ENCODE measurements at regions not wholly inside any gene's neighbourhood (a gene's known extent, or its start where the extent isn't known, plus 50 kb on each side); places are given as distances from the start of the nearest gene placed in this dataset.
"Not testable (repeated sequence)": the region's sequence is repeated elsewhere in the genome, so short reads cannot be mapped to it uniquely, and the experiment has no call there.

DNA sequence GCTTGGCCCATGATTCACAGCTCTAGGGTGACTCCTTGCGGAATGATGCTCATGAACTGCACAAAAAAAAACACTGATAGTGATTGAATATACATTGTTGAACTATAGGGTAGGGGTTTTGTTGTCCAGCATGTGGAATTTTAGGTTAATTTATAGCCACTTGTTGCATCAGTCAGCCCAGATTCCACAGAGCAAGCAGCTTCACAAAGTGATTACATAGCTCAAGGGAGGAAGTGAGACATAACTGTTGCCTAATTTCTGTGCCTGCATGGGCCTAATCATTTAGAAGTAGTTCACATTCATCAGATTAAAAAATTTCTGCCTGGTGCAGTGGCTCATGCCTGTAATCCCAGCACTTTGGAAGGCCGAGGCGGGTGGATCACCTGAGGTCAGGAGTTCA is 142.2 kb upstream of the ZNF722 start:
- not testable (repeated sequence) for DNase-seq (ENCODE audit: extremely low read depth in 1 of 11, low read depth in 9 of 11, low spot score in 4 of 11)

DNA sequence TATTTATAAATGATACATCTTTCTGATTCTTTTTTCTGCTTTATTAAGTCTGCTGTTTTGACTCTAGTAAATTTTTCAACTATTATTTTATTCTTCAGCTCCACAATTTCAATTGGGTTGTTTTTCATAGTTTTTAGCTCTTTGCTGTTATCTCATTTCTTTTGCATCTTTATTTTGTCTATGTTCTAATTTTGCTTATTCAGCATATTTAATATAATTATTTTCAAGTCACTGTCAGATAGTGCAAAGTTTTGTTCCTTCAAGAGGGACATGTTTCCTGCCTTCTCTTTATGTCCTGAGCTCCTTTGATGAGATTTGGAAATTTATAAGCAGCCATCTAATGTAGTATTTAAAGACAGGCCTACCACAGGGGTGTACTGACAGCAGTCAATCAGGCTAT is 131.5 kb upstream of the ZNF722 start:
- no peak for DNase-seq (ENCODE audit: extremely low read depth in 1 of 11, low read depth in 9 of 11, low spot score in 4 of 11)

DNA sequence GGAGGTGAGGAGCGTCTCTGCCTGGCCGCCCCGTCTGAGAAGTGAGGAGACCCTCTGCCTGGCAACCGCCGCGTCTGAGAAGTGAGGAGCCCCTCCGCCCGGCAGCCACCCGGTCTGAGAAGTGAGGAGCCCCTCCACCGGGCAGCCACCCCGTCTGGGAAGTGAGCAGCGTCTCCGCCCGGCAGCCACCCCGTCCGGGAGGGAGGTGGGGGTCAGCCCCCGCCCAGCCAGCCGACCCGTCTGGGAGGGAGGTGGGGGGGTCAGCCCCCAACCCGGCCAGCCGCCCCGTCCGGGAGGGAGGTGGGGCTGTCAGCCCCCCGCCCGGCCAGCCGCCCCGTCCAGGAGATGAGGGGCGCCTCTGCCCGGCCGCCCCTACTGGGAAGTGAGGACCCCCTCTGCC is 124.4 kb upstream of the ZNF722 start:
- DNase-seq (ENCODE audit: extremely low read depth in 1 of 11, low read depth in 9 of 11, low spot score in 4 of 11): not testable (repeated sequence)

DNA sequence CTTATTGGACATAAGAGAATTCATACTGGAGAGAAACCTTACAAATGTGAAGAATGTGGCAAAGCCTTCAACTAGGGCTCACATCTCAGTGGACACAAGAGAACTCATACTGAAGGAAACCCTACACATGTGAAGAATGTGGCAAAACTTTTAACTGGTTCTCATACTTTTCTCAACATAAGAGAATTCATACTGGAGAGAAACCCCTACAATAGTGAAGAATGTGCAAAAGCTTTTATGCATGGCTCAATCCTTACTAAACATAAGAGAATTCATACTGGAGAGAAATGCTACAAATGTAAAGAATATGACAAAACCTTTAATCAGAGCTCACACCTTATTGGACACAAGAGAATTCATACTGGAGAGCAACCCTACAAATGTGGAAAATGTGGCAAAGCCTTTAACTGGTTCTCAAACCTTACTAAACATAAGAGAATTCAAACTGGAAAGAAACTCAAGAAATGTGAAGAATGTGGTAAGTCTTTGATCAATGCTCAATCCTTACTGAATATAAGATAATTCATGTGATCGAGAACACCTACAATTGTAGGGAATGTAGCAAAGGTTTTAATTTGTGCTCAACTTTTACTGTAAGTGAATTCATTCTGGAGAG is 121.8 kb upstream of the ZNF722 start:
- DNase-seq (ENCODE audit: extremely low read depth in 1 of 11, low read depth in 9 of 11, low spot score in 4 of 11): no peak

DNA sequence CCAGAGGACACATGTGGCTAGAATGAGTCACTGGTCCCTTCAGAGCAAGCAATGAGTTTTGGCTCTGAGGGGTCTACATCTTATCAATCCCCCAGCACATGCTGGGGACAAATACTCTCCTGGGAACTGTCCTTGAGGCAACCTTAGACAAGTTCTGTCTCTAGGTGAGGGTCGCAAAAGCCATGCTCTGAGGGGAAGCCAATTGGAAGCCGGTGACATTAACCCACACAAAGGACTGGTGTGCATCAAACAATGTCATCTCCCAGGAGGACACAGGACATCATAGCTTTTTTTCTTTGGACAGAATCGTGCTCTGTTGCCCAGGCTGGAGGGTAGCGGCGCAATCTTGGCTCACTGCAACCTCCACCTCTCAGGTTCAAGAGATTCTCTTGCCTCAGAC is 111.6 kb upstream of the ZNF722 start:
- DNase-seq (ENCODE audit: extremely low read depth in 1 of 11, low read depth in 9 of 11, low spot score in 4 of 11): no peak

DNA sequence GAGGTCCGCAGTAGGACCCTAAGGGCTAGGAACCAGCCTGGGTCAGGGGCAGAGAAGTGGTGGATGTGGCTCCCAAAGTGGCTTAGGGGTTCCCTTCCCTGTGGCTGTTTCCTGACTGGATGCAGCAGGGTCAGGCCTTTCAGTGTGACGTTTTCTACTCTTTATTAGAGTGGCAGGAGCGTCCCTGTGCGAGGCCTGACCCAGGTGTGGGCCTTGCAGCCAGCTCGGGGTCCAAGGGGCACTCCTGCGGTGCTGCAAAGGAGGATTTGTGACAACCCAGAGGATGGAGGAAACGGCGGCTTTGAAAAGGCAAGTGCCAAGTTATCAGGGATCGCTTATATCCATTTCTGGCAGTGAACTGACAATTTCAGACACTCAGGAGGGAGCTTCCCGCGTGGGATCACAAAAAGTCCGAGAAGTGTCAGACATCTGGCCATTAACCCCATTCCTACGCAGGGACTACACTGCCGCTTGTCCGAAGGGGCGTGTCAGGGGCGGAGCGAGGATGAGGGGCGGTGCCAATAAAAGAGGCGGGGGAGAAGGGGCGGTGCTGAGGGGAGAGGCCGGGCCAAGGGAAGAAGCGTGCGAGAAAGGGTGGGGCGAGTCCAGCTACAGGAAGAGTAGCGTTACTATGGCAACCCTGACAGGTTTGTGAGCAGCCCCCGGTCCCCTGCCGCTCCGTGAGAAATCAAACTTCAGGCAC is 98.8 kb upstream of the ZNF722 start:
- no peak for DNase-seq (ENCODE audit: extremely low read depth in 1 of 11, low read depth in 9 of 11, low spot score in 4 of 11)

DNA sequence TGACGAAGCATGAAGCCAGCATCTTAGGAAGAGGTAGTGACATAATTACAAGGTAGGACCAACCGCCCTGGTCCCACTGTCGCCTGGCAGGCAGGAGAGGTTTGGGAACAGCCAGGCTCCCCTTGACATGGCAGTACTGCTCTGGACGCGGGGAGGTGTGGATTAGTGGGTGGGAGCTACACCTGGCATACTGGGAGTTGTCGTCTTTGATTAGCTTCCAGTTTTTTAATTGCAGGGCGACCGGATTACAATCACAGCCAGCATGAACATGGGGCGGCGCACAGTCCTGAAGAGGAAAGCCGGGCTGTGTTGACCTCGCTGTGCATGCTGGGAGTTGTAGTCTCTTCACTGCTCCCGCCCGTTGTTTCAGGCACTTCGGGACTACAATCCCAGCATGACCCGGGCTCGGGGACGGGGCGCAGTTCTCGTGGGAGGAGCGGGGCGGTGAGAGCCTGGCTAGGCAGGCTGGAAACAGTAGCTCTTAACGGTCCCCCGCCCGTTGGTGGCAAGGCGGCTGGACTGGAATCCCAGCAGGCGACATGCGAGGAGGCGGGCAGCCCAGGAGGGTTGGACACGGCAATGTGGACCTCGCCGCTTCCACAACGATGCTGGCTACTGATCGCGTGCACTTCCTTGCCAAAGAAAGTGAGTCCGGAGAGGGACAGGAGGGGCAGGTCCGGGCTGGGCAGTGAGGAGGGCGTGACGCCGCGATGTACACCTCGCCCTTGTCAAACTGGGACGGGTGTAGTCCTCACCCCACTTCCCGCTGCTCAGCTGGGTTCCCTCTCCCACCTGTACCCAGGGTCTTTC is 98.0 kb upstream of the ZNF722 start:
- DNase-seq (ENCODE audit: extremely low read depth in 1 of 11, low read depth in 9 of 11, low spot score in 4 of 11): peak in 5 of 11 donors; percentile 1 to 17 (median 5)

DNA sequence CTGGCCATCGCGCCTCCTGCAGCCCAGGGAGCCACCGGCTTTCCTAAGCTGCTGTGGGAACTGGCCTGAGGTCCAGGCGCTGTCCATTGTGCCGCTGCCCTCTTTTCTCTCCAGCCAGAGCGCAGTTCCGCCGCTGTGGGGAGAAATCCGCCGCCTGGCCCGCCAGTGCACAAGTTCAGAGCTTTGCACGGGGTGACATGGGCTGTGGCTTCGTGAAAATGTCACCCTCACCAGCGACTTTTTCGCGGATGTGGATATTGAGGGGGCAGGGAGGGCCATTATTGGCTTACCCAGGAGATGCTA is 97.5 kb upstream of the ZNF722 start:
- not testable (repeated sequence) for DNase-seq (ENCODE audit: extremely low read depth in 1 of 11, low read depth in 9 of 11, low spot score in 4 of 11)

DNA sequence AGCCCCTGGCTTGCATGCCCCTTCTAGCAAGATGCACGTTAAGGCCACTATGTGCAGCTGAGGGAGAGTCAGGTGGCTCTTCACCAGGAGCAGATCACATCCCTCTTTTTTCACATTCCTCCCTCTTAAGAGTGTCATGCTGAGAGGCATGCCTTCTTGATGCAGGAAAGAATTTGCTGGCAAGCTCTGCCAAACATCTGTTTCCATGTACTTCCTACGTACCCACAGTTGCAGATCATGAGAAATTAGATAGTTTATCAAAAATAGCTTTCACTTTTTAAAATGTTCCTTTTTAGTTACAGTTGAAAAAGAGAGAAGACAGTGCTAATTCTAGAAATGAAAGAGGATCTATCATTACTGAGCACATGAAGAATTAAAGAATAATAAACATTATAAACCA is 79.7 kb upstream of the ZNF722 start:
- DNase-seq (ENCODE audit: extremely low read depth in 1 of 11, low read depth in 9 of 11, low spot score in 4 of 11): no peak

DNA sequence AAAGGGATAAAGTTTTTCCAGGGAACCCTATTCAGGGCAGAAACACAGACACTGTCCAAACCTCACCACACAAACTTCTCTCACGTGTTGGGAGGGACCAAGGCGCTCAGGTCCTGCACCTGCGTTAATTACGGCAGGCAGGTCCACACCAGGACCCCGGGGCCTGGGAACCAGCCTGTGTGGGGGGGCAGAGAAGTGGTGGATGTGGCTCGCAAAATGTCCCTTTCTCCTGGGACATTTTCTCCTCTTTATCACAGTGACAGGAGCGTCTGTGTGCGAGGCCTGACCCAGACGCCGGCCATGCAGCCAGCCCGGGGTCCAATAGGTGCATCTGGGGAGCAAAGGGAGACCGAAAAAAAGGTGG is 73.4 kb upstream of the ZNF722 start:
- DNase-seq (ENCODE audit: extremely low read depth in 1 of 11, low read depth in 9 of 11, low spot score in 4 of 11): no peak

DNA sequence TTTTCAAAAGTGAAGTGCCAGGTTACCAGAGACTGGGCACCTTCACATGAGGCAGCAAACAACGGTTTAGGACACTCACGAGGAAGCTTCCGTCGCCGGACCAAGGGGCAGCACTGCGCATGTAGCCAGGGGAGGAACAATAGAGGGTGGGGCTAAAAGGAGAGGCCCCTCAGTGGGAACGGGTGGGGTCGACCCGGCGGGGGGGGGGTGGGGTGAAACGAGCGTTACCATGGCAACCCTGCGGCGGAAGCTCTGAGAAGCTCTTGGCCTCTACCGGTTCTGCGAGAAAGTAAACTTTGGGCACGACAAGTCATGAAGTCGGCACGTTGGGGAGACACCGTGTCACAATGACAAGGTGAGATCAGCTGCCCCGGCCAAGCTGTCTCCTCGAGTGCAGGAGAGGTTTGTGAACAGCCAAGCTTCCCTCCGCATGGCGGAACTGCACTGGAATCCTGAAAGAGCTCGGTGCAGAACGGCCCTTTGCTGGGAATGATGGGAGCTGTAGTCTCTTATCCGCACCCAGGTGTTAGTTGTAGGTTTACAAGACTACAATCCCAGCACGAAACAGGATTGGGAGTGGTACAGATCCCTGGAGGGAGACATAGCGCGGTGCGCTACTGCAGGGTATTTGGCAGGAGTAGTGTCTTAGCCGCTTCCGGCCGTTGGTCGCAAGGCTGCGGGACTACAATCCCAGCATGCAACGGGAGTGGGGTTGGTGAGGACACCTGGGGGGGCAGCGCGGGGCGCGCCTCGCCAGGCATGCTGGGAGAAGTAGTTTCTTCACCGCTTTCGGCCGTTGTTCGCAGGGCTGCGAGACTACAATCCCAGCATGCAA is 72.8 kb upstream of the ZNF722 start:
- peak in 4 of 11 donors; percentile 32 to 47 (median 35) for DNase-seq (ENCODE audit: extremely low read depth in 1 of 11, low read depth in 9 of 11, low spot score in 4 of 11)

DNA sequence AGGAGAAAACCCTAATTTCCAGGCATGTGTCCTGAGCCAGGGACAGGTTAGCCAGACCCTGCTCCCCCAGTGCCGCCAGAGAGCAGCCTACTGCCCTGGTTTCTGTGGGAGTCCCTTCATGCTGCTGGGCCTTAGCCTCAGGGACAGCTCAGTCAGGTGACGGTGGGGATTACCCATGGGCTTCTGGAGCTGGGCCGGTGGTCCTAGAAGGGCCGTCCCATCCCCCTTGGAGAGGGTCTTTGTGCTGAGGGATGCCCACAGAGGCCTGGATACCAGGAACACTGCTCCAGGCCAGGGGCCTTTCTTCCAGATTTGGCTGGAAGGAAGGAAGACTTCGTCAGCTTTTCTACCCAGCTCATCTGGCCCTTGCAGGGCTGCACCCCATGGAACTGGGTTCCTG is 71.4 kb upstream of the ZNF722 start:
- DNase-seq (ENCODE audit: extremely low read depth in 1 of 11, low read depth in 9 of 11, low spot score in 4 of 11): no peak

DNA sequence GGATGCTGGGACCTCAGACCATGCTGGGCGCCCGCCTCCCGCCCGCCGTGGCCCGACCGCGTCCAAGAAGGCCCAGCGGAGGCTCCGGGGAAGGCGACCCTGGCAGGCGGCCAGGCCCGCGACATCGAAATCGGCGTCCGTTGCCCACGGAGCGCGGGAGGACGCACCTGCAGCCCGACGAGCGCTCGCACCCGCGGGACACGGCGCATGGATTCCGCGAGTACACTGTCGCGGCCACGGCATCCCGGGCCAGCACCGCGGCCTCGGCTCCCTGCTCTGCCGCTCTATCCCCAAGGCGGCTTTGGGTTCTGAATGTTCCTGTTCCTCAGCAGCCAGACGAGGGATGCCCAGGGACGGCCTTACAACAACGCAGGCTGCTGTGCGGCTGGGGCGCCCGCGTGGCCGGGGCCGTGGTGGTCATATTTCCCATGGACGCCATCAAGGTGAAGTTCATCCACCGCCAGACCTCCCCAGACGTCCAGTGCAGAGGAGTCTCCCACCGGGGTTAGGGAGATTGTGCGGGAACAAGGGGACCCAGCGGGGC is 67.5 kb upstream of the ZNF722 start:
- no peak for DNase-seq (ENCODE audit: extremely low read depth in 1 of 11, low read depth in 9 of 11, low spot score in 4 of 11)

DNA sequence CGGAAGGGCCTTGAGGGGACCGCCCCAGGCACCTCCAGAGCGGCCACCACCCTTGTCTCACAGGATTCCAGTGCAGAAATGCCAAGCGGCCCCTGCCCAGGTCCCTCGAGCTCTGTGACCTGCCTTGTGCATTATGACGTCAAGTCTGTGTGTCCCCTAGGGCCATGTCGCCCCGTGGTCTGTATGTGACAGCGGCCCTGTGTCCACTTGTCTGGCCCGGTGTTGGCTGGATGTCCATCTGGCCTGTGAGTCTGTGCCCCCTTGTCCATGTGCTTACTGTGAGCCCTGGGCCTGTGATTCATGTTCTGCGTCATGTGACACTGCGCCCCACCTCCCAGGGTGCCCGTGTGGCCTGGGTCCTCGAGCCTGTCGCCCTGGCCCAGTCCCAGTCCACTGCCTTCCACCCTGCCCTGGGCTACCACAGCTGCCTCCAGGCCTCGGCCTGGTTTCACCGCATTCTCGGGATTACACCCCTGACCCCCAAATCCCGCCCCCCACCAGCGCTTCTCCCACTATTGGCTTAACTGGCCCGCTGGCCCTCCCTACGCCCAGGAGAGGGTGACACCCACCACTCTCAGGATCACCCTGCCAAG is 66.6 kb upstream of the ZNF722 start:
- no peak for DNase-seq (ENCODE audit: extremely low read depth in 1 of 11, low read depth in 9 of 11, low spot score in 4 of 11)
